ENCODE measurements at regions not wholly inside any gene's neighbourhood (a gene's known extent, or its start where the extent isn't known, plus 50 kb on each side); places are given as distances from the start of the nearest gene placed in this dataset.

GRCh38 chr13:44084146-44084545, 204.4 kb downstream of the LACC1 start:
- WGBS, 2 donors, result 81 to 86% methylated on average over 3 of the region's 3 CpGs
- peak in 1 of 8 donors; percentile 44 for ATAC-seq
- intact Hi-C loops (cut with DNase I), result no loop called here
- Histone ChIP-seq H3K36me3 (no peaks in the 10 kb centered on the region), H3K4me3 (no peak overlapping the region), H3K27me3 (no peaks in the 10 kb centered on the region), H3K9me3 (peaks cover 0 to 4% (median 0%) of the 10 kb centered on the region in 11 donors), H3K4me1 (no peaks in the 10 kb centered on the region), H3K27ac (no peak overlapping the region)
- no peak for TF ChIP-seq CTCF (IDR thresholded peaks at IDR 0.05)
- DNase-seq, result no peak

- intact Hi-C loops (cut with DNase I), result no loop called here
Observed at GRCh38 chr13:44086389-44086788, 206.7 kb downstream of the LACC1 start.

GRCh38 chr13:44088411-44088810, 208.7 kb downstream of the LACC1 start:
- Histone ChIP-seq H3K36me3 (no peaks in the 10 kb centered on the region), H3K4me3 (no peak overlapping the region), H3K27ac (no peak overlapping the region), H3K9me3 (no peaks in the 10 kb centered on the region), H3K27me3 (no peaks in the 10 kb centered on the region), H3K4me1 (no peaks in the 10 kb centered on the region)
- DNase-seq, result no peak
- no peak for ATAC-seq
- 69 to 83% methylated on average over 4 of the region's 4 CpGs for WGBS, 2 donors
- no peak for TF ChIP-seq CTCF (IDR thresholded peaks at IDR 0.05)
- intact Hi-C loops (cut with DNase I), result no loop called here

More at GRCh38 chr13:44086389-44086788, 206.7 kb downstream of the LACC1 start:
- Histone ChIP-seq H3K9me3 (no peaks in the 10 kb centered on the region), H3K36me3 (no peaks in the 10 kb centered on the region), H3K27ac (no peak overlapping the region), H3K4me1 (no peaks in the 10 kb centered on the region), H3K4me3 (no peak overlapping the region), H3K27me3 (no peaks in the 10 kb centered on the region)
- no peak for ATAC-seq
- WGBS, 2 donors, result 93 to 98% methylated on average over 1 of the region's 1 CpG
- DNase-seq, result no peak
- TF ChIP-seq CTCF (IDR thresholded peaks at IDR 0.05), result no peak

DNA sequence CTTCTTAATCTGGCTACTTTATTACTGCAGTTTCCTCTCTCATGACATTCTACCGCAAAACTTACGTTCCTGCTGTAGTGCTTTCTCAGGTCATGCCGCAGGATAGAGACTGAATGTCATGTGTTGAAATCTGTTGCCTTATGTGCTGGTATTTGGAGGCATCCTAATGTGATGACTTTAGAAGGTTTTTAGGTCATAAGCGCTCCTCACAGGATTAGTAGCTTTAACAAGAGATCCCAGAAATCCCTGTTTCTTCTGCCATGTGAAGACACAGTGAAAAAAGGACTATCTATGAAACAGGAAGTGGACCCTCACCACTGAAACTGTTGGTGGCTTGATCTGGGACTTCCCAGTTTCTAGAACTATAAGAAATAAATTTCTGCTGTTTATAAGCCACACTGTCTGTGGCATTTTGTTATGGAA, 209.3 kb downstream of the LACC1 start:
- WGBS, 2 donors, result 91 to 92% methylated on average over 4 of the region's 4 CpGs
- Histone ChIP-seq H3K4me3 (no peak overlapping the region), H3K27me3 (no peaks in the 10 kb centered on the region), H3K36me3 (no peaks in the 10 kb centered on the region), H3K9me3 (no peaks in the 10 kb centered on the region), H3K27ac (no peak overlapping the region), H3K4me1 (no peaks in the 10 kb centered on the region)
- ATAC-seq, result no peak
- TF ChIP-seq CTCF (IDR thresholded peaks at IDR 0.05), result no peak
- DNase-seq, result no peak
- intact Hi-C loops (cut with DNase I), result no loop called here
